ENCODE measurements at regions not wholly inside any gene's neighbourhood (a gene's known extent, or its start where the extent isn't known, plus 50 kb on each side); places are given as distances from the start of the nearest gene placed in this dataset.

GRCh38 chr2:5473635-5474034, 218.5 kb upstream of the SOX11 start:
- ATAC-seq (no peak), DNase-seq (ENCODE audit: low read depth in 1 of 2, low spot score in 1 of 2) (no peak), FAIRE-seq (no peak)
- CTCF ChIA-PET = no interaction called here
- 17% methylated on average over 6 of the region's 6 CpGs for WGBS (ENCODE audit: missing lambda C conversion rate)
- Histone ChIP-seq H3K4me3 (no peak overlapping the region), H3K4me1 (no peaks in the 10 kb centered on the region), H3K27ac (no peak overlapping the region), H3K4me2 (no peak overlapping the region), H3K9me3 (no peaks in the 10 kb centered on the region)
- no peak for TF ChIP-seq FOSL2 (IDR thresholded peaks at IDR 0.05)
- no peak for TF ChIP-seq FOSL2 (CRISPR knock-in tag; IDR thresholded peaks at IDR 0.05)
- TF ChIP-seq, protein P1, sequence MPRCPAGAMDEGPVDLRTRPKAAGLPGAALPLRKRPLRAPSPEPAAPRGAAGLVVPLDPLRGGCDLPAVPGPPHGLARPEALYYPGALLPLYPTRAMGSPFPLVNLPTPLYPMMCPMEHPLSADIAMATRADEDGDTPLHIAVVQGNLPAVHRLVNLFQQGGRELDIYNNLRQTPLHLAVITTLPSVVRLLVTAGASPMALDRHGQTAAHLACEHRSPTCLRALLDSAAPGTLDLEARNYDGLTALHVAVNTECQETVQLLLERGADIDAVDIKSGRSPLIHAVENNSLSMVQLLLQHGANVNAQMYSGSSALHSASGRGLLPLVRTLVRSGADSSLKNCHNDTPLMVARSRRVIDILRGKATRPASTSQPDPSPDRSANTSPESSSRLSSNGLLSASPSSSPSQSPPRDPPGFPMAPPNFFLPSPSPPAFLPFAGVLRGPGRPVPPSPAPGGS (IDR thresholded peaks at IDR 0.05) = no peak
- no peak for TF ChIP-seq HOXB5 (CRISPR knock-in tag; IDR thresholded peaks at IDR 0.05)
- POLR2A ChIA-PET = no interaction called here

- H3K4me2 ChIP-seq = no peak overlapping the region
- POLR2A ChIA-PET = no interaction called here
- no peak overlapping the region for H3K27ac ChIP-seq
- H3K9me3 ChIP-seq = no peaks in the 10 kb centered on the region
- CTCF ChIA-PET = no interaction called here
- WGBS (ENCODE audit: missing lambda C conversion rate) = 100% methylated on average over 1 of the region's 14 CpGs
- H3K4me3 ChIP-seq = no peak overlapping the region
- FAIRE-seq = no peak
- no peak for ATAC-seq
- no peak for DNase-seq (ENCODE audit: low read depth in 1 of 2, low spot score in 1 of 2)
- TF ChIP-seq ESRRA (IDR thresholded peaks at IDR 0.05; ENCODE audit: borderline replicate concordance, low read length) = no peak
- no peak for TF ChIP-seq CHD2 (IDR thresholded peaks at IDR 0.05; ENCODE audit: low read length, partially characterized antibody)
- TF ChIP-seq POLR2AphosphoS2 (conservative IDR thresholded peaks at IDR 0.05; ENCODE audit: low read length) = no peak
- no peak for TF ChIP-seq PBX3 (IDR thresholded peaks at IDR 0.05)
- no peak for TF ChIP-seq MYC (IDR thresholded peaks at IDR 0.05; ENCODE audit: borderline replicate concordance, low read length)
- no peak for TF ChIP-seq HDAC2 (IDR thresholded peaks at IDR 0.05)
- TF ChIP-seq, protein P2, sequence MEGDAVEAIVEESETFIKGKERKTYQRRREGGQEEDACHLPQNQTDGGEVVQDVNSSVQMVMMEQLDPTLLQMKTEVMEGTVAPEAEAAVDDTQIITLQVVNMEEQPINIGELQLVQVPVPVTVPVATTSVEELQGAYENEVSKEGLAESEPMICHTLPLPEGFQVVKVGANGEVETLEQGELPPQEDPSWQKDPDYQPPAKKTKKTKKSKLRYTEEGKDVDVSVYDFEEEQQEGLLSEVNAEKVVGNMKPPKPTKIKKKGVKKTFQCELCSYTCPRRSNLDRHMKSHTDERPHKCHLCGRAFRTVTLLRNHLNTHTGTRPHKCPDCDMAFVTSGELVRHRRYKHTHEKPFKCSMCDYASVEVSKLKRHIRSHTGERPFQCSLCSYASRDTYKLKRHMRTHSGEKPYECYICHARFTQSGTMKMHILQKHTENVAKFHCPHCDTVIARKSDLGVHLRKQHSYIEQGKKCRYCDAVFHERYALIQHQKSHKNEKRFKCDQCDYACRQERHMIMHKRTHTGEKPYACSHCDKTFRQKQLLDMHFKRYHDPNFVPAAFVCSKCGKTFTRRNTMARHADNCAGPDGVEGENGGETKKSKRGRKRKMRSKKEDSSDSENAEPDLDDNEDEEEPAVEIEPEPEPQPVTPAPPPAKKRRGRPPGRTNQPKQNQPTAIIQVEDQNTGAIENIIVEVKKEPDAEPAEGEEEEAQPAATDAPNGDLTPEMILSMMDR (IDR thresholded peaks at IDR 0.05) = no peak
- no peak for TF ChIP-seq CHD4 (IDR thresholded peaks at IDR 0.05; ENCODE audit: borderline replicate concordance)
- no peak for TF ChIP-seq FOSB (CRISPR knock-in tag; IDR thresholded peaks at IDR 0.05)
- no peak for TF ChIP-seq ZNF302 (CRISPR knock-in tag; IDR thresholded peaks at IDR 0.05)
- TF ChIP-seq FOSL2 (IDR thresholded peaks at IDR 0.05) = no peak
- TF ChIP-seq FOSL2 (CRISPR knock-in tag; IDR thresholded peaks at IDR 0.05) = no peak
- TF ChIP-seq HMGXB4 (CRISPR knock-in tag; IDR thresholded peaks at IDR 0.05; ENCODE audit: borderline replicate concordance) = no peak
- no peak for TF ChIP-seq NR3C1 (IDR thresholded peaks at IDR 0.05)
- no peak for TF ChIP-seq TFCP2L1 (CRISPR knock-in tag; IDR thresholded peaks at IDR 0.05)
- no peak for TF ChIP-seq RCOR1 (IDR thresholded peaks at IDR 0.05; ENCODE audit: low read depth, low read length)
- TF ChIP-seq EHF (CRISPR knock-in tag; IDR thresholded peaks at IDR 0.05) = no peak
- TF ChIP-seq KDM1A (IDR thresholded peaks at IDR 0.05; ENCODE audit: low read depth) = no peak
- no peak for TF ChIP-seq RFX5 (IDR thresholded peaks at IDR 0.05)
- TF ChIP-seq, protein P3, sequence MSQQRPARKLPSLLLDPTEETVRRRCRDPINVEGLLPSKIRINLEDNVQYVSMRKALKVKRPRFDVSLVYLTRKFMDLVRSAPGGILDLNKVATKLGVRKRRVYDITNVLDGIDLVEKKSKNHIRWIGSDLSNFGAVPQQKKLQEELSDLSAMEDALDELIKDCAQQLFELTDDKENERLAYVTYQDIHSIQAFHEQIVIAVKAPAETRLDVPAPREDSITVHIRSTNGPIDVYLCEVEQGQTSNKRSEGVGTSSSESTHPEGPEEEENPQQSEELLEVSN (IDR thresholded peaks at IDR 0.05; ENCODE audit: borderline replicate concordance, low read depth) = no peak
- no peaks in the 10 kb centered on the region for H3K4me1 ChIP-seq
These were observed 217.5 kb upstream of the SOX11 start for GRCh38 chr2:5474716-5475115.
